Urinary bladder (tissue), 3 donors: ENCODE measurements at regions not wholly inside any gene's neighbourhood (a gene's known extent, or its start where the extent isn't known, plus 50 kb on each side); places are given as distances from the start of the nearest gene placed in this dataset.

Experiments used
- DNase-seq: peaks from one replicate; pipeline ENCODE4 v3.0.0-alpha.2; 2015; ENCODE audit errors: extremely low spot score
- H3K27ac ChIP-seq: one replicate; pipeline ENCODE4 v1.5.1; 2013; ENCODE audit warnings: low read depth, mild to moderate bottlenecking, moderate library complexity
- H3K36me3 ChIP-seq: one replicate; pipeline ENCODE4 v1.6.1; 2013; ENCODE audit warnings: mild to moderate bottlenecking, moderate library complexity; ENCODE audit not compliant: insufficient read depth
- H3K4me1 ChIP-seq: one replicate; pipeline ENCODE4 v1.6.1; 2013; ENCODE audit warnings: mild to moderate bottlenecking, moderate library complexity; ENCODE audit not compliant: insufficient read depth
- H3K4me3 ChIP-seq: one replicate; pipeline ENCODE4 v1.5.1; 2013; ENCODE audit warnings: low read depth, low read length
- WGBS: extraction: QIAGEN DNeasy Blood & Tissue Kit; methylation state at CpG from one replicate; pipeline ENCODE4 v1.1.7; 2013; 5-methylcytosine and 5-hydroxymethylcytosine counted together
- donor health status: healthy with polysubstance abuse.
- donor health status: healthy.

DNA sequence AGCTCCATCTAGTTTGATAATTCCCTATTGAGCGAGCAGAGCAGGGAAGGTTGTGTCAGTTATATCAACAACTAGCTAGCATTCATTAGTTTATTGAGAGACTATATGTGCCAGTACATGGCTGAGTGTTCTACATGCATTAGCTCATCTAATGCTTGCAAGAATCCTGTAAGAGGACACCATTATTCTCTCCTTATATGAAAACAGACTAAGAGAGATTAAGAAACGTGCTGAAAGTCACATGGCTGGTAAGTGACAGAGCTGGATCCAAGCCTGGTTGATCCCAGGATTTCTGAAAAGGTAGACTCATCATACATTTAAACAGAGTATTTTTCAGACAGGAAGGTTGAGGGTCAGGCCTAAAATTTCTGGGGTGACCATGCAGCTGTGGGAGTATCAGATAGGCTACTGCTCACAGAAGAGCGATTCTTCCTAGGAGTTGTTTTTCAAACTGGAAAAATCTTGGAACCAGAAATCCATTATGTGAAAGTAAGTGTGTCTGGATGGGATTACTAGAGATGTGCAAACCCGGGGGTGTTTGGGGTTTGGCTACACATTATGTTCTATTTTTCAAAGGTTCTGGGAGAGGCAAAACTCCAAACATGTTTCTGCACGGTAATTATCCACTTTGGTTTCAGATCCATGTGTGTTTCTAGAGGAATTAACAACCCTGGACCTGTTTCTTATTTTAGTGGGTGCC, 213.3 kb downstream of the FAM76B start:
- WGBS = 73% methylated on average over 5 of the region's 5 CpGs
- Histone ChIP-seq H3K4me3 (no peak overlapping the region), H3K4me1 (no peaks in the 10 kb centered on the region), H3K36me3 (no peaks in the 10 kb centered on the region), H3K27ac (no peak overlapping the region)
- DNase-seq = no peak

- no peak for DNase-seq
- no peaks in the 10 kb centered on the region for H3K36me3 ChIP-seq
- WGBS = 92% methylated on average over 2 of the region's 2 CpGs
- H3K4me1 ChIP-seq = no peaks in the 10 kb centered on the region
- no peak overlapping the region for H3K27ac ChIP-seq
- no peak overlapping the region for H3K4me3 ChIP-seq
Observed at GRCh38 chr11:95575517-95575916, 214.1 kb downstream of the FAM76B start.

DNA sequence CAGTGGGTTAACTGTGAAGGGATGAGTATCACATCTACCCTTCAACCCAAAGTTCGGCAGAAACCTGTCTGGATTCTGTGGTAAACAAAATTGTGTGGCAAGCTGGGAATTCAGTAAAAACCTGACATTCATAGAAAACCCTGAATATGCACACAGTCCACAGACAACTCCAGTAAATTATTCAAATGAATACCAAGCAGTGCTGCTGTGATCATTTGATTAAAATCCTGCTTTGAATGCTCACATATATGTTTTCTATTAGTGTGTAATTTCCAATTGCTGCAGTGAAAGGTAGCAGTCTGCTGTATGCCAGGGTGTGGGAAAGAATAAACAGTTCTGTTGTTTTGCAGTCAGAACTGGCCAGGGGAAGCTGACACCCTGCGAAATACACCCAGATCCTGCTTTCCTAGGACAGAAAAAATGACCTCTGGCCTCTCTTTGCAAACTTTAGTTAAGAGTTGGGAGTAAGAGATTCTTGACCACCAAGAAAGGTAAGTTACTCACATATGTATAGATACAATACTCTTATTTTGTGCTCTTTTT, 217.8 kb downstream of the FAM76B start:
- Histone ChIP-seq H3K4me1 (no peaks in the 10 kb centered on the region), H3K27ac (no peak overlapping the region)
- WGBS = 91% methylated on average over 2 of the region's 2 CpGs

DNA sequence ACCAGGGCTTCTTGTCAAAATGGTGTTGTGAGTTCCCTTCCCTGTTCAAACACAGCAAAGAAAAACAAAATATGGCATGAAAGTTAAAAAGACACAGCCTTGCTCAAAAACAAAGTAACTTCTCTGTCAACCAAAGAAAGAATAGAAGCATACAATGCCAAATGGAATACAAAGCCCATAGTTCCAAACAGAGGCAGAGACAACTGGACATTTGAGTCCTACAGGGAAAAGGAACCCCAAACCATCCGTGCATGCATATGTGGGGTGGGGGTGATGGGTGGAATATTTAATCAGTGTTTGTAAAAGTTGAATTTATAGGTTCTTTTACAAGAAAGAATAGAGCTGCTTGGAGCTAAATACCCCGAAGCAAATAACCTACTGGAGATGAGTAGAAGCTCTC, 218.7 kb downstream of the FAM76B start:
- no peak overlapping the region for H3K4me3 ChIP-seq
- 66% methylated on average over 2 of the region's 2 CpGs for WGBS

More for the DNA sequence above, 217.8 kb downstream of the FAM76B start:
- Histone ChIP-seq H3K4me3 (no peak overlapping the region), H3K36me3 (no peaks in the 10 kb centered on the region)
- no peak for DNase-seq

GRCh38 chr11:95569207-95569606, 220.4 kb downstream of the FAM76B start:
- 96% methylated on average over 2 of the region's 2 CpGs for WGBS

More for the DNA sequence above, 218.7 kb downstream of the FAM76B start:
- DNase-seq = no peak
- H3K36me3 ChIP-seq = no peaks in the 10 kb centered on the region
- H3K27ac ChIP-seq = no peak overlapping the region
- no peaks in the 10 kb centered on the region for H3K4me1 ChIP-seq

DNA sequence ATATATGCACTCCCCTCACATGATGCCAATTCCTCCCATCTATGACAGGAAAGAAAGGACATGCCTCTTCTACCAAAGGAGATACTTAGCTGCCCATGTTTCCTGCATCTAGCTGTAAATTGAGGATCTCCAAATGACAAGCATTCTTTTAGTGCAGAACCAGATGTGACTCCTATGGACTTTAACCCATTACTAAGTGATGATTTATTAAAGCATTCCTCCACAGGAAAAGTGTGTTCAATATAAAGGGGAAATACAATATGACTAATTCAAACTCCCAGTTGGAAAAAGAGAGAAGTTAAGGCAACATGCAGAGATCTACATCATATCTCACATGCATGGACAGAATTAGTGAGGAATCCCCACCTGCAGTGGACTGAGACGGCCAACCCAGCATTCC, 221.3 kb downstream of the FAM76B start:
- Histone ChIP-seq H3K36me3 (no peaks in the 10 kb centered on the region), H3K27ac (no peak overlapping the region), H3K4me3 (no peak overlapping the region), H3K4me1 (no peaks in the 10 kb centered on the region)
- DNase-seq = no peak
- 98% methylated on average over 1 of the region's 1 CpG for WGBS

More at GRCh38 chr11:95569207-95569606, 220.4 kb downstream of the FAM76B start:
- no peaks in the 10 kb centered on the region for H3K4me1 ChIP-seq
- H3K4me3 ChIP-seq = no peak overlapping the region
- DNase-seq = no peak
- H3K27ac ChIP-seq = no peak overlapping the region
- no peaks in the 10 kb centered on the region for H3K36me3 ChIP-seq

DNA sequence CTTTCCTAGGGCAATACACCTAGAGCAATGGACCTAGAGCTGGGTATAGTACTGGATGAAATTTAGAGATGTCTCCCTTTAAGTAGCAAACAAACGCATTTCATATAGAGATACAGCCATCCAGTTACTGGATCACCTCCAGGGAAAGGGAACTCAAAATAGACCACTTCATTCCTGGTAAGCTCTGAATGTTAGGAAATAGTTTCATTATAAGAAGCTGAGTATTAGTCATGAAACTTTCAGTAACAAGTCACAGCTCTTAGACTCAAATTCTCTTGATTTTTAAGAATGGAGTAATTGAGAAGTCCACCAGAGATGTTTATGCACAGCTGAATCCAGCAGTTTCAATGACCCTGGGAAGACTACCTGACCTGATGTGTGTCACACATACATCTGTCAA, 221.9 kb downstream of the FAM76B start:
- H3K27ac ChIP-seq = no peak overlapping the region
- no peak for DNase-seq
- 52% methylated on average over 1 of the region's 1 CpG for WGBS
- no peaks in the 10 kb centered on the region for H3K4me1 ChIP-seq
- H3K36me3 ChIP-seq = no peaks in the 10 kb centered on the region
- H3K4me3 ChIP-seq = no peak overlapping the region

- peak; percentile 53 for DNase-seq
- H3K27ac ChIP-seq = no peak overlapping the region
- 27% methylated on average over 1 of the region's 1 CpG for WGBS
Observed at GRCh38 chr11:95566211-95566610, 223.4 kb downstream of the FAM76B start.

DNA sequence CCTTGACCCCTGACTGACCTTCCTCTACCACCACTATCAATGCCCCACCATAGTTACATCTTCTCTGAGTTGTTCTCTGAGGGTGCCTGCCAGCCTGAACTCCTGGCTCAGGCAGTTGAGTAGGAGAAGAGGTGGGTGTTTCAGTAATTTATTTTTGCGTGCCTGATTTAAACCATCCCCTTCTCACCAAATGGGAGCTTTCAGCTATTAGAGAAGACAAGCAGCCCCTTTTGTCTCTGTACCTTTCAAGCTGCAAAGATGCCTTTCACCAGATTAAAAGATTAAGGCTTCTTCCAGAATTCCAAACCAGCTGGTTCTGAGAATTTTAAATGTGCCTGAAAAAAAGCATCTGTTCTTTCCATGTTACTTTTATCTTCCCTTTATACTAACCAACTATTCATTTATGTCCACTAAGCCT, 223.8 kb downstream of the FAM76B start:
- Histone ChIP-seq H3K4me1 (no peaks in the 10 kb centered on the region), H3K27ac (no peak overlapping the region), H3K36me3 (no peaks in the 10 kb centered on the region), H3K4me3 (no peak overlapping the region)
- peak; percentile 62 for DNase-seq
- 28% methylated on average over 1 of the region's 1 CpG for WGBS

More at GRCh38 chr11:95566211-95566610, 223.4 kb downstream of the FAM76B start:
- Histone ChIP-seq H3K36me3 (no peaks in the 10 kb centered on the region), H3K4me3 (no peak overlapping the region), H3K4me1 (no peaks in the 10 kb centered on the region)

- Histone ChIP-seq H3K4me3 (no peak overlapping the region), H3K4me1 (no peaks in the 10 kb centered on the region), H3K27ac (no peak overlapping the region), H3K36me3 (no peaks in the 10 kb centered on the region)
- no peak for DNase-seq
- WGBS = 40% methylated on average over 2 of the region's 2 CpGs
Observed at GRCh38 chr11:95563859-95564258, 225.7 kb downstream of the FAM76B start.

DNA sequence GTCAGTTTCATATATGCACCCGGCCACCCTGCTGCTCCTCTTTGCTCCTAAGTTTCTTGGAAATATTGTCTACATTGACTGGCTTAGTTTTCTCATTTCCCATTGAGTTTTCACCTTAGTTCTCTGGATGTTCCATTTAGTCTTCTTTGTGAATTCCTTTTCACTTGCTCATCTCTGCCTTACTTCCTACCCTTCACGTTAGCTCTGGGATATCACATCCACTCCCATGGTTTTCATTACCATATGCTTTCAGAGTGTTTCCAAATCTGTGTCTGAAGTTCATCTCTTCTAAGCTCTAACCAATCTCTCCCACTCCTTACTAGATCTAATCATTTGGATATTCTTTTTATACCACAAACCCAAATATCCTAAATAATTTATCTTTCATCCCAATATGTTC, 226.4 kb downstream of the FAM76B start:
- H3K4me3 ChIP-seq = no peak overlapping the region
- 86% methylated on average over 2 of the region's 2 CpGs for WGBS
- no peaks in the 10 kb centered on the region for H3K36me3 ChIP-seq
- no peak for DNase-seq
- no peaks in the 10 kb centered on the region for H3K4me1 ChIP-seq
- H3K27ac ChIP-seq = no peak overlapping the region

- DNase-seq = no peak
- no peaks in the 10 kb centered on the region for H3K4me1 ChIP-seq
- no peak overlapping the region for H3K4me3 ChIP-seq
- no peak overlapping the region for H3K27ac ChIP-seq
- H3K36me3 ChIP-seq = no peaks in the 10 kb centered on the region
- 90% methylated on average over 6 of the region's 6 CpGs for WGBS
Observed at GRCh38 chr11:95562196-95562921, 227.2 kb downstream of the FAM76B start.

DNA sequence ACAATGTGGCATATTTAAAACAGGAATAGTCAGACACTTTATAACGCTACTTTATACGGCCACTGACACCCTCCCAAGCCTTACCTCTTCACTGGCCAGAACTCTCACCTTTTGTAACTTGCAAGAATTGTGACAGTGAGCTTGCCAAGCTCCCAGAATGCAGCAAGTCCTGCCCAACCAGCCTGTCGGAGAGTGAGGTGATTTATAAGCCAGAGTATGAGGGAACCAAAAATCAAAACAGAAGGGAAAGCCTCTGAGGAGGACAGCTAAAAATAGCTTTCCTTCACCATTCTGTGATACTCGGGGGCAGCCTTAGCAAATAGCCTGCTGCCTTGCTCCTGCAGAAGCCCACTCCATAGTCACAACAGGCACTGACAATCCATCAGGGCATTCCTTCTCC, 229.7 kb downstream of the FAM76B start:
- no peak overlapping the region for H3K27ac ChIP-seq

GRCh38 chr11:95557376-95557775, 232.2 kb downstream of the FAM76B start:
- no peaks in the 10 kb centered on the region for H3K4me1 ChIP-seq
- 69% methylated on average over 1 of the region's 1 CpG for WGBS
- no peak for DNase-seq
- no peak overlapping the region for H3K4me3 ChIP-seq
- no peak overlapping the region for H3K27ac ChIP-seq
- H3K36me3 ChIP-seq = no peaks in the 10 kb centered on the region

More for the DNA sequence above, 229.7 kb downstream of the FAM76B start:
- no peaks in the 10 kb centered on the region for H3K36me3 ChIP-seq
- no peak overlapping the region for H3K4me3 ChIP-seq
- no peaks in the 10 kb centered on the region for H3K4me1 ChIP-seq
- peak; percentile 54 for DNase-seq
- 46% methylated on average over 4 of the region's 4 CpGs for WGBS
